Activated effector memory CD4-positive, alpha-beta T cell treated with Interleukin-2 at 50 U/mL for 16 hours (primary cell): ENCODE measurements at regions not wholly inside any gene's neighbourhood (a gene's known extent, or its start where the extent isn't known, plus 50 kb on each side); places are given as distances from the start of the nearest gene placed in this dataset.

ENCODE experiments used
- DNase-seq: peaks from one replicate; pipeline ENCODE4 v3.0.0-alpha.2; 2020

GRCh38 chr1:101323535-101323934, 86.7 kb downstream of the S1PR1 start:
- no peak for DNase-seq

GRCh38 chr1:101325144-101325543, 88.3 kb downstream of the S1PR1 start:
- DNase-seq, result no peak

GRCh38 chr1:101330427-101331130, 93.8 kb downstream of the S1PR1 start:
- no peak for DNase-seq

- no peak for DNase-seq
Measured at GRCh38 chr1:101331794-101332193, 95.0 kb downstream of the S1PR1 start.

- DNase-seq, result no peak
Measured at GRCh38 chr1:101332633-101333032, 95.8 kb downstream of the S1PR1 start.

- no peak for DNase-seq
Measured at GRCh38 chr1:101333186-101333585, 96.4 kb downstream of the S1PR1 start.

GRCh38 chr1:101337968-101338367, 101.1 kb downstream of the S1PR1 start:
- DNase-seq, result no peak

- no peak for DNase-seq
Measured at GRCh38 chr1:101338714-101339430, 102.1 kb downstream of the S1PR1 start.

- DNase-seq, result no peak
Measured at GRCh38 chr1:101344745-101345144, 107.9 kb downstream of the S1PR1 start.

- no peak for DNase-seq
Measured at GRCh38 chr1:101346419-101346818, 109.6 kb downstream of the S1PR1 start.

- DNase-seq, result no peak
Measured at GRCh38 chr1:101356013-101356412, 119.2 kb downstream of the S1PR1 start.

GRCh38 chr1:101356604-101357443, 120.0 kb downstream of the S1PR1 start:
- no peak for DNase-seq

- peak; percentile 46 for DNase-seq
Measured at GRCh38 chr1:101357444-101357986, 120.7 kb downstream of the S1PR1 start.

GRCh38 chr1:101360506-101360905, 123.7 kb downstream of the S1PR1 start:
- DNase-seq, result no peak

- no peak for DNase-seq
Measured at GRCh38 chr1:101363891-101364318, 127.1 kb downstream of the S1PR1 start.

GRCh38 chr1:101364370-101365120, 127.7 kb downstream of the S1PR1 start:
- no peak for DNase-seq

GRCh38 chr1:101365186-101365585, 128.4 kb downstream of the S1PR1 start:
- no peak for DNase-seq

GRCh38 chr1:101365878-101366277, 129.1 kb downstream of the S1PR1 start:
- no peak for DNase-seq

GRCh38 chr1:101366513-101367215, 129.8 kb downstream of the S1PR1 start:
- DNase-seq, result no peak

- no peak for DNase-seq
Measured at GRCh38 chr1:101367630-101368029, 130.8 kb downstream of the S1PR1 start.

- no peak for DNase-seq
Measured at GRCh38 chr1:101370488-101370887, 133.7 kb downstream of the S1PR1 start.

- no peak for DNase-seq
Measured at GRCh38 chr1:101371259-101371658, 134.4 kb downstream of the S1PR1 start.
